T-cell (primary cell): ENCODE measurements at regions not wholly inside any gene's neighbourhood (a gene's known extent, or its start where the extent isn't known, plus 50 kb on each side); places are given as distances from the start of the nearest gene placed in this dataset.
"Not testable (repeated sequence)": the region's sequence is repeated elsewhere in the genome, so short reads cannot be mapped to it uniquely, and the experiment has no call there.

ENCODE experiments used
- ATAC-seq, 4 experiments: fragments of 200-7000 bp in 3 of 4; fragments of 150-1000 bp in 1 of 4; cut with Tn5 transposase; replicated peaks in 1 of 4; 1 replicate in 3 of 4; 2 replicates in 1 of 4; pipeline ENCODE4 v1.10.0; 2021; ENCODE audit warnings: moderate library complexity in 3 of 4, mild to moderate bottlenecking in 2 of 4, moderate number of reproducible peaks in 1 of 4
- CTCF ChIA-PET, 2 donors: fragments of 300-600 bp; sonication (Branson Sonifier 250); formaldehyde crosslinking; loops; one replicate each; lab custom pipeline; 2022; ENCODE audit warnings: antibody characterized with exemption in 2 of 2; lab: Charles Lee
- POLR2A ChIA-PET, 2 donors: fragments of 300-600 bp; sonication (Branson Sonifier 250); formaldehyde crosslinking; loops; one replicate each; lab custom pipeline; 2022; ENCODE audit warnings: antibody characterized with exemption in 2 of 2; lab: Charles Lee
- DNase-seq, 35 experiments: peaks; one replicate each; pipeline versions ENCODE4 v3.0.0 to v3.0.0-alpha.2; 2013 to 2023
- H3K27ac ChIP-seq: one replicate; pipeline ENCODE4 v1.5.1; 2013; ENCODE audit warnings: low read length
- H3K27me3 ChIP-seq, 2 experiments: replicated peaks in 1 of 2; 1 replicate in 1 of 2; 2 replicates in 1 of 2; pipeline versions ENCODE4 v1.6.1 to v1.7.0; 2013; ENCODE audit warnings: low read length in 1 of 2, mixed read lengths in 1 of 2; ENCODE audit not compliant: control insufficient read depth in 2 of 2, insufficient read depth in 2 of 2; ENCODE audit errors: extremely low read depth in 1 of 2
- H3K36me3 ChIP-seq, 2 donors: 1 replicate in 1 of 2; 2 replicates in 1 of 2; pipeline versions ENCODE4 v1.6.1 to v1.7.0; 2013; ENCODE audit warnings: low read length in 1 of 2; ENCODE audit not compliant: control insufficient read depth in 2 of 2, insufficient read depth in 1 of 2; ENCODE audit errors: extremely low read depth in 1 of 2
- H3K4me1 ChIP-seq, 2 experiments: 1 replicate in 1 of 2; 2 replicates in 1 of 2; pipeline versions ENCODE4 v1.6.1 to v1.7.0; 2013; ENCODE audit warnings: low read length in 2 of 2, mixed read lengths in 1 of 2; ENCODE audit not compliant: insufficient read depth in 2 of 2, control insufficient read depth in 1 of 2; ENCODE audit errors: extremely low read depth in 1 of 2
- H3K4me3 ChIP-seq, 2 donors: 1 replicate in 1 of 2; 2 replicates in 1 of 2; pipeline versions ENCODE4 v1.5.1 to v1.7.0; 2013; ENCODE audit warnings: mild to moderate bottlenecking in 2 of 2, low read length in 1 of 2, moderate library complexity in 1 of 2; ENCODE audit not compliant: control insufficient read depth in 1 of 2; ENCODE audit errors: extremely low read depth in 1 of 2
- H3K9me3 ChIP-seq: 2 replicates; pipeline ENCODE4 v1.7.0; 2013
- H3K27ac Mint-ChIP-seq, 2 donors: one replicate each; pipeline ENCODE4 v1.8.0; 2020 to 2021; ENCODE audit warnings: mild to moderate bottlenecking in 2 of 2, mixed read lengths in 2 of 2
- H3K27me3 Mint-ChIP-seq, 2 donors: one replicate each; pipeline ENCODE4 v1.8.0; 2021 to 2022; ENCODE audit warnings: mixed read lengths in 2 of 2
- H3K36me3 Mint-ChIP-seq: one replicate; pipeline ENCODE4 v1.8.0; 2021; ENCODE audit warnings: mixed read lengths
- H3K4me1 Mint-ChIP-seq, 3 donors: one replicate each; pipeline ENCODE4 v1.8.0; 2020 to 2022; ENCODE audit warnings: mixed read lengths in 3 of 3, mild to moderate bottlenecking in 1 of 3
- H3K4me3 Mint-ChIP-seq, 3 donors: one replicate each; pipeline ENCODE4 v1.8.0; 2020 to 2022; ENCODE audit warnings: mild to moderate bottlenecking in 3 of 3, mixed read lengths in 3 of 3, moderate library complexity in 3 of 3
- H3K9me3 Mint-ChIP-seq, 3 donors: one replicate each; pipeline ENCODE4 v1.8.0; 2020 to 2022; ENCODE audit warnings: mixed read lengths in 3 of 3
- WGBS: methylation state at CpG from one replicate; pipeline ENCODE4 v1.1.5; 2013; ENCODE audit warnings: missing lambda C conversion rate; ENCODE audit not compliant: insufficient coverage; 5-methylcytosine and 5-hydroxymethylcytosine counted together

DNA sequence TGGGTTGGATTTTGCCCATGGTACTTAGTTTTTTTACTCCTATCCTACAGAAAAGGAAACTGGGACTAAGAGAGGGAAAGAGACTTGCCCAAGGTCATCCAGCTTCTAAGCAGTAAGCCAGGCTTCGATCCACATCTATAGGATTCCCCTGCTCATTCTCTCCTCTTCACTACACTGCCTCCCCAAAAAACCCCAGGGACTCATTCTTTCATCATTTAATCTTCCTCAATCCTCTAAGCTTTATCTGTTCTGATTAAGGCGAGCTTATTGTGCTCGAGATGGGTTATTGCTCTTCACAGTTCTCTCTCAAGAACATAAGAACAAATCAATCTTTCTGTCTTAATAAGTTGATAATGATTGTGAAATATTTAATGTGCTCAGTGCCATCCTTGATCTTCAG, 511.1 kb upstream of the BRINP1 start:
- DNase-seq (no peak), ATAC-seq (no peak)
- Histone ChIP-seq H3K27ac (no peak overlapping the region), H3K36me3 (no peaks in the 10 kb centered on the region), H3K9me3 (no peaks in the 10 kb centered on the region), H3K4me1 (no peaks in the 10 kb centered on the region), H3K27me3 (no peaks in the 10 kb centered on the region), H3K4me3 (no peak overlapping the region)
- 50% methylated on average over 1 of the region's 3 CpGs for WGBS
- Mint-ChIP-seq H3K27ac (no peak overlapping the region), H3K27me3 (no peaks in the 10 kb centered on the region), H3K9me3 (no peaks in the 10 kb centered on the region), H3K36me3 (no peaks in the 10 kb centered on the region), H3K4me3 (no peak overlapping the region), H3K4me1 (no peaks in the 10 kb centered on the region)
- POLR2A ChIA-PET, result no interaction called here
- CTCF ChIA-PET, result no interaction called here

DNA sequence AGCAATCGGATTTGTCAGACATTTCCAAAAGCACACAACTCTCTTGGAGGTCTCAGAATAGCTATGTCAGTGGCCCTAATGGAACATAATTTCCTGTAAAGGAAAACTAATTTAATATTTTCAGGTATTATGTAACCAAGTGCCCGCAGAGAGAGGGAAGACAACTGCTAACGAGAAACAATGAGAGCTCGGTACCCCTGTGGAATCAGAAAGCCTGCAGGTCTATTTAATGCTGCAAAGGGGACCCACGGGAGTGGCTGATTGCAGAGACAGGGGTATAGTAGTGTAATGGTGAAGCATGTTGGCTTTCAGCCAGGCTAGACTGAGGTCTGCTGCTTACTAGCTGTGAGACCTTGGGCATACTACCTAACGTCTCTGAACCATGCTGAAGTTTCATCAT, 508.1 kb upstream of the BRINP1 start:
- H3K27ac ChIP-seq, result no peak overlapping the region
- H3K4me1 ChIP-seq, result no peaks in the 10 kb centered on the region
- no peaks in the 10 kb centered on the region for H3K4me1 Mint-ChIP-seq
- no peak overlapping the region for H3K4me3 Mint-ChIP-seq
- no peak overlapping the region for H3K4me3 ChIP-seq
- H3K9me3 Mint-ChIP-seq, result peaks cover 0 to 4% (median 0%) of the 10 kb centered on the region in 3 donors
- no peaks in the 10 kb centered on the region for H3K27me3 Mint-ChIP-seq
- no peaks in the 10 kb centered on the region for H3K27me3 ChIP-seq
- no peaks in the 10 kb centered on the region for H3K9me3 ChIP-seq
- no peaks in the 10 kb centered on the region for H3K36me3 Mint-ChIP-seq
- no peak overlapping the region for H3K27ac Mint-ChIP-seq
- 98% methylated on average over 4 of the region's 6 CpGs for WGBS
- POLR2A ChIA-PET, result no interaction called here
- ATAC-seq (no peak), DNase-seq (no peak)
- no peaks in the 10 kb centered on the region for H3K36me3 ChIP-seq
- CTCF ChIA-PET, result no interaction called here

DNA sequence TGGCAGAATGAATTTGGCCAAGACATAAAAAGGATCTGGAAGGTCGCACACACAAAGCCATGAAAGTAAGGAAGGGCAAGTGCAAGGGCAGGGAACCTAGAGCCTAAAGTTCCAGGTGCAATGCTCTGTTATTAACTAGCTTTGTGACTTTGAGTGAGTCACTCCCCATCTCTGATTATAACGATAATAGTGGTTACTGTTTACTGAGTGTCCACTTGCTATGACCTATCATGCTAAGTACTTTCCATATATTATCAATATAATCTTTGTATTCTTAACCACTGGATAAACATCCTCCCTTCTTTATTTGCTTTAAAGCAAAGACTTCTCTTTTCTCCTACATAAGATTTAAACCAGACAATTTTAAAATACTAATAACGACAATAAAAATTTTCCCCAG, 504.6 kb upstream of the BRINP1 start:
- Mint-ChIP-seq H3K4me1 (no peaks in the 10 kb centered on the region), H3K36me3 (no peaks in the 10 kb centered on the region), H3K27me3 (no peaks in the 10 kb centered on the region), H3K4me3 (no peak overlapping the region), H3K27ac (no peak overlapping the region), H3K9me3 (peaks cover 0 to 4% (median 2%) of the 10 kb centered on the region in 3 donors)
- Histone ChIP-seq H3K4me3 (no peak overlapping the region), H3K27me3 (peaks cover 0 to 2% of the 10 kb centered on the region in 2 experiments), H3K9me3 (no peaks in the 10 kb centered on the region), H3K36me3 (no peaks in the 10 kb centered on the region), H3K27ac (no peak overlapping the region), H3K4me1 (no peaks in the 10 kb centered on the region)
- ChIA-PET CTCF (no interaction called here), POLR2A (no interaction called here)
- DNase-seq (no peak), ATAC-seq (no peak)
- WGBS, result 56% methylated on average over 1 of the region's 3 CpGs

DNA sequence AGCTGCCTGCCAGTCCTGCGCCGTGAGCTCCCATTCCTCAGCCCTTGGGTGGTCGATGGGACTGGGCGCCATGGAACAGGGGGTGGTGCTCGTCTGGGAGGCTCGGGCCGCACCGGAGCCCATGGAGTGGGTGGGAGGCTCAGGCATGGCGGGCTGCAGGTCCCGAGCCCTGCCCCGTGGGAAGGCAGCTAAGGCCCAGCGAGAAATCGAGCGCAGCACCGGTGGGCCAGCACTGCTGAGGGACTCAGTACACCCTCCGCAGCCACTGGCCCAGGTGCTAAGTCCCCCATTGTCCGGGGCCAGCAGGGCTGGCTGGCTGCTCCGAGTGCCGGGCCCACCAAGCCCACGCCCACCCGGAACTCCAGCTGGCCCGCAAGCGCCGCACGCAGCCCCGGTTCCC, 501.0 kb upstream of the BRINP1 start:
- CTCF ChIA-PET, H3K36me3 Mint-ChIP-seq, H3K27ac Mint-ChIP-seq, H3K4me1 ChIP-seq, H3K27me3 Mint-ChIP-seq, H3K27ac ChIP-seq, H3K4me1 Mint-ChIP-seq, DNase-seq, H3K36me3 ChIP-seq, H3K4me3 Mint-ChIP-seq, H3K9me3 ChIP-seq, ATAC-seq, H3K27me3 ChIP-seq, H3K4me3 ChIP-seq, POLR2A ChIA-PET: not testable (repeated sequence)
- peaks cover 5 to 10% (median 10%) of the 10 kb centered on the region in 3 donors for H3K9me3 Mint-ChIP-seq
- 94% methylated on average over 10 of the region's 26 CpGs for WGBS

DNA sequence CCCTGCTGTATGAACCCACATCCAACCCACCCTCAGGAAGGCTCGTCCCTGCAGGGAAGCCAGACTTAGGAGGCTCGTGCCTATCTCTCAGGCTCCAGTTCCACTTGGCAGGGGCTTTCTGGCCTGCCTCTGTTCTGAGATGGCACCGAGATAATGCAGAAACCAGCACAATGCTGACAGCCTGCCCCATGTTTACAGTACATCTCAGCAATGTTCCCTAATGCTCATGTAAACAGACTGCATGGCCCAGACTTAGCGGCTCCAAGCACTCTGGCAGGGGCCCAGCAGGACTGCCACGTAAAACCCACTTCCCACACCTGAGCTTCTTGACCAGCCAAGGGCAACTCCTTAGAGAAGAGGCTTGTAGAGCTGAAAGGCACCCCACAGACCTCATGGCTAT, 499.5 kb upstream of the BRINP1 start:
- Histone ChIP-seq H3K27me3 (peaks cover 0 to 4% of the 10 kb centered on the region in 2 experiments), H3K4me1 (no peaks in the 10 kb centered on the region), H3K27ac (no peak overlapping the region), H3K9me3 (no peaks in the 10 kb centered on the region), H3K4me3 (no peak overlapping the region), H3K36me3 (no peaks in the 10 kb centered on the region)
- Mint-ChIP-seq H3K9me3 (peaks cover 5 to 10% (median 9%) of the 10 kb centered on the region in 3 donors), H3K27me3 (no peaks in the 10 kb centered on the region), H3K4me3 (no peak overlapping the region), H3K36me3 (no peaks in the 10 kb centered on the region), H3K4me1 (no peaks in the 10 kb centered on the region), H3K27ac (no peak overlapping the region)
- ChIA-PET POLR2A (no interaction called here), CTCF (no interaction called here)
- no peak for ATAC-seq
- no peak for DNase-seq
- 48% methylated on average over 5 of the region's 5 CpGs for WGBS

DNA sequence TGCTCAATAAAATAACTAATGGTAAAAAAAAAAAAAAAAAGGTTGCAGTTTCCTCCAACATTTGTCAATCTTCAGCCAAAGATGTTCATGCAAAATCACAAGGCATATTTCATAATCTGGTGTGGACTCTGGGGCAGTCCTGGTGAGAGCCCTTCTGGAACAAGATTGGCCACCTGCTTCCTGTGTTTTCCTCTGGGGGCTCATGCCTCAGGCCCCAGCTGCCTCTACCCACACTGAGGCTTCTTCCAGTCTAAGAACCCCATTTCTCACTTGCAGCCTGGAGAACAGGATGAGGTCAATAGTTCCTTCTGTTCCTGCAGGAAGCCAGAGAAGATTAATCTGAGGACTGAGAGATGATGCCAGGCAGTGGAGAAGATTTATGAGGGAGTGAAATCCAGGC, 492.6 kb upstream of the BRINP1 start:
- no peak overlapping the region for H3K27ac Mint-ChIP-seq
- peaks cover under 1 to 5% (median 5%) of the 10 kb centered on the region in 3 donors for H3K9me3 Mint-ChIP-seq
- CTCF ChIA-PET, result no interaction called here

DNA sequence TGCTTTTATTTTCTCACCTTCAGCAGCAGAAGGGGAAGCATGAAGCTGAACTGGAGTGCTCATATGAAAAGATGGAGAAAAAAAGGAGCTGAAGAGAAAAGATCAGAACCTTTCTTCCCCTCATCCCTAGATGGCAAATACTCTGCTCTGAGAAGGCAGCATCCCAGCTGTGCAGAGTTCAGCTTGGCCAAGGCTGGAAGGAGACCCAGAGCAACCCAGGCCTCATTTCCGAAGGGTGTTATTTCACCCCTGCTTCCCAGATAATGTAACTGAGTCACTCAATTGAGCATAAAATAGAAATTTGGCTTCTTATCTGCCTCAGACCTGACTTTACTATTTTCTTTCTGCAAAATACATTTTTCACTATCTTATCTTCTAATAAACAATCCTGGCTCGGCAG, 489.9 kb upstream of the BRINP1 start:
- H3K4me1 Mint-ChIP-seq, result no peaks in the 10 kb centered on the region
- no peak overlapping the region for H3K4me3 ChIP-seq
- no peak overlapping the region for H3K27ac ChIP-seq
- H3K4me3 Mint-ChIP-seq, result no peak overlapping the region
- CTCF ChIA-PET, result no interaction called here
- H3K36me3 Mint-ChIP-seq, result no peaks in the 10 kb centered on the region
- WGBS, result 90% methylated on average over 2 of the region's 2 CpGs
- H3K36me3 ChIP-seq, result no peaks in the 10 kb centered on the region
- ATAC-seq (no peak), DNase-seq (no peak)
- H3K4me1 ChIP-seq, result no peaks in the 10 kb centered on the region
- no peaks in the 10 kb centered on the region for H3K9me3 ChIP-seq
- H3K27me3 ChIP-seq, result no peaks in the 10 kb centered on the region
- peaks cover 2 to 7% of the 10 kb centered on the region in 2 donors for H3K27me3 Mint-ChIP-seq
- POLR2A ChIA-PET, result no interaction called here
- H3K27ac Mint-ChIP-seq, result no peak overlapping the region
- peaks cover 0 to 5% (median 0%) of the 10 kb centered on the region in 3 donors for H3K9me3 Mint-ChIP-seq

More for the DNA sequence above, 492.6 kb upstream of the BRINP1 start:
- no peaks in the 10 kb centered on the region for H3K9me3 ChIP-seq
- Mint-ChIP-seq H3K27me3 (peaks cover 2 to 7% of the 10 kb centered on the region in 2 donors), H3K4me1 (no peaks in the 10 kb centered on the region), H3K36me3 (no peaks in the 10 kb centered on the region), H3K4me3 (no peak overlapping the region)
- POLR2A ChIA-PET, result no interaction called here
- H3K27ac ChIP-seq, result no peak overlapping the region
- no peaks in the 10 kb centered on the region for H3K4me1 ChIP-seq
- no peaks in the 10 kb centered on the region for H3K36me3 ChIP-seq
- ATAC-seq, result no peak
- H3K27me3 ChIP-seq, result no peaks in the 10 kb centered on the region
- DNase-seq, result no peak
- no peak overlapping the region for H3K4me3 ChIP-seq
